SH-SY5Y (cell line): ENCODE measurements at regions not wholly inside any gene's neighbourhood (a gene's known extent, or its start where the extent isn't known, plus 50 kb on each side); places are given as distances from the start of the nearest gene placed in this dataset.

Experiments used
- GATA2 ChIP-seq: IDR thresholded peaks from 2 replicates; pipeline ENCODE4 v1.6.1; 2011; ENCODE audit warnings: mild to moderate bottlenecking, low read depth, low read length
- GATA3 ChIP-seq: IDR thresholded peaks from 2 replicates; pipeline ENCODE4 v1.6.1; 2011; ENCODE audit warnings: low read depth, mild to moderate bottlenecking, low read length, moderate library complexity

GRCh38 chr2:234596696-234597575 lies 100.1 kb upstream of the ARL4C start:
- TF ChIP-seq GATA3 = no peak
- TF ChIP-seq GATA2 = no peak
